HuH-7 (cell line): ENCODE measurements at regions not wholly inside any gene's neighbourhood (a gene's known extent, or its start where the extent isn't known, plus 50 kb on each side); places are given as distances from the start of the nearest gene placed in this dataset.
"Not testable (repeated sequence)": the region's sequence is repeated elsewhere in the genome, so short reads cannot be mapped to it uniquely, and the experiment has no call there.

Experiments
- DNase-seq: peaks from one replicate; pipeline ENCODE4 v3.0.0; 2011; ENCODE audit warnings: low spot score

GRCh38 chr2:44051593-44052347 is 56.0 kb upstream of the LRPPRC start:
- DNase-seq = no peak

- no peak for DNase-seq
Measured at GRCh38 chr2:44052584-44052983, 56.8 kb upstream of the LRPPRC start.

- no peak for DNase-seq
Measured at GRCh38 chr2:44053052-44053451, 57.3 kb upstream of the LRPPRC start.

GRCh38 chr2:44053456-44053855 is 57.7 kb upstream of the LRPPRC start:
- DNase-seq = no peak

- no peak for DNase-seq
Measured at GRCh38 chr2:44055229-44055628, 59.4 kb upstream of the LRPPRC start.

- no peak for DNase-seq
Measured at GRCh38 chr2:44055664-44056063, 59.9 kb upstream of the LRPPRC start.

- DNase-seq = no peak
Measured at GRCh38 chr2:44056947-44057346, 61.2 kb upstream of the LRPPRC start.

- DNase-seq = not testable (repeated sequence)
Measured at GRCh38 chr2:44060286-44060685, 64.5 kb upstream of the LRPPRC start.

- DNase-seq = no peak
Measured at GRCh38 chr2:44060990-44061389, 65.2 kb upstream of the LRPPRC start.

- no peak for DNase-seq
Measured at GRCh38 chr2:44061469-44061868, 65.7 kb upstream of the LRPPRC start.

- DNase-seq = peak; percentile 36
Measured at GRCh38 chr2:44061876-44062275, 66.1 kb upstream of the LRPPRC start.

- DNase-seq = no peak
Measured at GRCh38 chr2:44063033-44063432, 67.2 kb upstream of the LRPPRC start.

- DNase-seq = not testable (repeated sequence)
Measured at GRCh38 chr2:44064281-44064680, 68.5 kb upstream of the LRPPRC start.

- DNase-seq = not testable (repeated sequence)
Measured at GRCh38 chr2:44067012-44067790, 71.4 kb upstream of the LRPPRC start.

- not testable (repeated sequence) for DNase-seq
Measured at GRCh38 chr2:44067791-44068181, 72.0 kb upstream of the LRPPRC start.

- no peak for DNase-seq
Measured at GRCh38 chr2:44071454-44072046, 75.8 kb upstream of the LRPPRC start.

GRCh38 chr2:44073667-44074066 is 77.9 kb upstream of the LRPPRC start:
- not testable (repeated sequence) for DNase-seq

GRCh38 chr2:44074795-44075194 is 79.0 kb upstream of the LRPPRC start:
- DNase-seq = not testable (repeated sequence)

- DNase-seq = no peak
Measured at GRCh38 chr2:44075541-44075940, 79.8 kb upstream of the LRPPRC start.

- no peak for DNase-seq
Measured at GRCh38 chr2:44077942-44078511, 82.2 kb upstream of the LRPPRC start.

GRCh38 chr2:44079686-44080085 is 83.9 kb upstream of the LRPPRC start:
- no peak for DNase-seq

GRCh38 chr2:44083054-44083453 is 85.6 kb upstream of the PPM1B start:
- DNase-seq = no peak

GRCh38 chr2:44084850-44085249 is 83.8 kb upstream of the PPM1B start:
- no peak for DNase-seq
